GM21447 (cell line): ENCODE measurements at regions not wholly inside any gene's neighbourhood (a gene's known extent, or its start where the extent isn't known, plus 50 kb on each side); places are given as distances from the start of the nearest gene placed in this dataset.
"Not testable (repeated sequence)": the region's sequence is repeated elsewhere in the genome, so short reads cannot be mapped to it uniquely, and the experiment has no call there.

Source experiments
- ATAC-seq: cut with Tn5 transposase; IDR thresholded peaks from one replicate; pipeline ENCODE4 v1.9.1; 2021; ENCODE audit not compliant: unreplicated experiment

DNA sequence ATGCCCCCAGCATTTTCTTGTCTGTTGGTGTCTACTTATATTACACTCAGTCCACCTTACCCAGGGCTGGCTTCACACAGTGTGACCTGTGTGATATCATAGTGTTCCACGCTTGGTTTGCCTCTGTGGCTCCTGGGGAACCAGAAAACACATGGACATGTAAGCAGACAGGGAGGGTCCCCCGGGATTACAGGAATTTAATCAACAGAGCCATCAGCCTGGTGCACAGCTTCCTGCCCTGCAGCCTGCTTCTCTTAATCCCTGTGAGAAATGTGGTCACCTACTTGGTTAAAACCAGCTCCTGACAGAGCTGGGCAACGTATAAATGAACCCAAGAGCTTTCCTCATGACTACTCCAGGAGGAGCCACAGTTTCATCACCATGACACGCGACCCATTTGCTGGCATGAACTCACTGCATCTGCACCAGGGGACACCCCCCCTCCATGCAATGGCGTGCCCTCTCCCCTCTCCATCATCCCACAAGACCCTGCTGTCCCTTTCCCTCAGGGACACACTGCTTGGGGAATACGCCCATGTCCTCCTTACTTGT lies 152.1 kb downstream of the UQCRFS1 start:
- ATAC-seq, result no peak

DNA sequence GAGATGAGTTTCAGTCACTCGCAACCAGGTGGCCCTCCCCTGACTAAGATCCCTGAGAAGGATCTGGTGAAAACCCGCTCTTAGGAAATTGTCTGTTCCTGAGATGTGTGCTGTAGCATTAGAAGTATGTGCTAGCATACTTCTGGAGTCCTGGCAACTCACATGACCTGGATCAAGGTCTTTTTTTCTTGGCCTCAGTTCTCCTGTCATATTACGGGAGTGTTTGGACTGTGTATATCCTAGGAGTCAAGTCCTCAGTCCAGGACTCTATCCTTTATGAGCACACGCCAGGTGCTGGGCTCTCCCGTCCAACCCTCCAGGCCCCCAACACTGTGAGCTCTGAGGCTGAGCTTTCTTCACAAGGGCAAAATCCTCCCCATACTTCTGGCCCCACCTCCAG lies 156.4 kb downstream of the UQCRFS1 start:
- no peak for ATAC-seq

DNA sequence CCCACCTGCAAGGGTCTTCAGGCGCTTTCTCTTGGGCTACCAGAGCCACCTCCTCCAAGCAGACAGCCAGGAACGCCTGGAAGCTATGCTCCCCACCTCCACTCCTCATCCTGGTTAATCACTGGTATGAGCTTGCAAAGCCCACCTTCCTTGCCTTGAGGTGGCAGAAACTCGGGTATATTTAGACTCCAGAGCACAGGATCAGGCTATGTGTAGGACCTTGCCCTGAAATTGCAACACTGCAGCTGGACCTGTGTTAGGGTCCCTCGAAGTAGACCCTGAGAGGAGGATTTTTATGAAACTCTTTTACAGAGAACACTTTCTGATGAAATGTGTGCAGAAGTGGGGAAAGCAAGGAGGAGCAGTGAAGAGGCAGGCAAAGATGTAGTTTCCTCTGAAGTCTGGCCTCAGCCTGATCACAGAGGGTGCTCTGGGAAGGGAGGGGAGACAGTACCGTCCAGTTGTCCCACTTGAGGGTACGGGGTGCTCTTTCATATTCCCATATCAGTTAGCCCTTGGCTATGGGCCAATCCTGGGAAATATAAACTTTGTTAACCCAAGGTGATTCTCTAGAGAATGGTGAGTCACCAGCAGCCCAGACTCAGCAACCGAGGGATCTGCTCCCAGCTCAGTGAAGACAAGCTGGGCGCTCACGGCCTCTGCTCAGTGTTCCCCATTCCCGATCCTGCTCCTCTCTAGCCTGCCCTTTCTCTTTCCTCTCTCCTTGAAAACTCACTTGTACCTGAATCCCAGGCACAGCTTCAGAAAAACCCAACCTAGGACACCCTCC lies 157.9 kb downstream of the UQCRFS1 start:
- no peak for ATAC-seq

DNA sequence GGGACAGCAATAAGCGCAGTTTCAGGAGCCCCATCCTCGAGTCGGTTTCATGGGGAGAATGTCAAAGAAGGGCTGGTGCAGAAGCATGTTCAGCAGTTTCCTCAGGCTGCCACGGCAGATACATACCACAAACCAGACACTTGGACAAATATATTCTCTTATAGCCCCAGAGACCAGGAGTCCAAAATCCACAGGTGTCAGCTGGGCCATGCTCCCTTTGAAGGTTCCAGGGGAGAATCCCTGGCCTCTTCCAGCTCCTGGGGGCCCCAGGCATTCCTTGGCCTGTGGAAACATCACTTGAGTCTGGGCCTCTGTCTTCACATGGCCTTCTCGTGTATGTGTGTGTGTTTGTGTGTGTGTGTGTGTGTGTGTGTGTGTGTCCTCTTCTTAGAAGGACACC lies 164.1 kb downstream of the UQCRFS1 start:
- no peak for ATAC-seq

DNA sequence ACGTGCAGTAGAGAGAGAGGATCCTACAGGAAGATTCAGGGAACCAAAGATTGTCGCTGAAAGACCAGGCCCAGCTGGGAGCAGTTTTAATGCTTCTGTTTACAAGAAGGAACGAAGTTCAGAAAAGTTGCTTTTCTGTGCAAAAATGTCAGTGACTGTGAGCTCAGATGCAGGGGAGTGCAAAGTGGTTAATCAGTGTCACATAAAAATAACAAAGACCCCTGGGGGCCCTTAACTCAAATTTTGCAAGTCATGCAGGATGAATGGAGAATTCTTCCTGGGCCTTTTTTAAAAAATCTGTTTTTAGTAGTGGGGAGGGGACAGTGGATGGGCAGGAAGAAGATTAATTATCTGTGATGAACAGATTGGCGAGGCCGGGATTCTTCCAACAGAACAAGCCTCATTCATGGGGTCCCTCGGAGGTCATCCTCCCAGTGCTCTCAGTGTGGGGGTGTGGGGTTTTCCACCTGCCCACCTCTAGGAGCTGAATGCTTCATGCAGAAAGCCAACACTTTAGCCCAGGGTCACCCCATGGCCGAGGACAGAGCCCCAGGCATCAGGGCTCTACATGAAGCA lies 167.2 kb downstream of the UQCRFS1 start:
- no peak for ATAC-seq

DNA sequence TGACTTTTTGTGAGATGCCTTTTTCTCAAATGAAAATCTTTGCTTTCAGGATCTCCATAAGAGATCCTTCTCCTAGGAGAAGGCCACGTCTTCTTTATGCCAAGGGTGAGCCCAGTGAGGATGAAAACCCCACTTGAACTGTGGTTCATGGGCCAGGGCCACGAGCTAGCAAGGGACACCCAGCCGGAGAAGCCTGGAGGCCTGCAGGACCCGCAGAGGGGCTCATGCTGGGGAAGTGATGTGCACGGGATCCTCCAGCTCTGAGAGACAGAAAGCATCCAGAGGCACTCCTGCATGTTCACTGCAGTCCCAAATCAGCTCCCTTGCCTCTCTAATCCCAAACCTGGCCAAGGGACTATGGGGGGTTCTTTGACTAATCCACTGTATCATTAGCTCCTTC lies 168.9 kb downstream of the UQCRFS1 start:
- ATAC-seq, result no peak

DNA sequence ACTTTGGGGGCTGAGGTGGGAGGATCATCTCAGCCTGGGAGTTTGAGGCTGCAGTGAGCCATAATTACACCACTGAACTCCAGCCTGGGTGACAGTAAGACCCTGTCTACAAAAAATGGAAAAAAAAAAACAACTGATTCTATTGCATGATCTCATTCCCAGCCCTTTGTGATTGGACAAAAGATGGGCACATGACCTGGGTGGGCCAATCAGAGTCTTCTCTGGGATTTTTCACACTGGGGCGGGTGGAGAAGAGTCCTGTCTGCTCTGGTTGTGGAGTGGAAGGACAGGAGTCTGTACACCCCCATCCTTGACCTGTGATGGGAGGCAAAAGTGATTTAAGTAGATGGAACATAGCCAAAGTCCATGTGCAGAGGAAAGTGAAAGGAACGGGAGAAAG lies 170.5 kb downstream of the UQCRFS1 start:
- ATAC-seq, result no peak

DNA sequence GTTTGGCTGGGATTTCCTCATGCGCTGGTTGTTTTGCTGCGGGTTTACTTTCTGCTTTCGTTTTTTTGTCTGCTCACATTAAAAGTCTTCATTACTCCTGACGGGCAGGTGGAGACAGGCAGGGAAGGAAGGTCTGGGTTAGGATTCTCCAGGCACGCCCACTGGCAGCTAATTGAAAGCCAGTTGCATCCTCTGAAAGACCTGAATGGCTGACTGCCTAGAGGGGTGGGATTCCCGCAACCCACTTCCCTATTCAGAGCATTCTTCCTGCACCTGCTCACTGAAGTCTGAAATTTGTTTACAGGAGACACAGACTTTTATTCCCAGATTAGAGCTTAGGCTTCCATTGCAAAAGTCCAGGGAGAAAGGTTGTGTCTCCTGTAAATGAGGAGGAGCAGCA lies 172.0 kb downstream of the UQCRFS1 start:
- ATAC-seq, result no peak

DNA sequence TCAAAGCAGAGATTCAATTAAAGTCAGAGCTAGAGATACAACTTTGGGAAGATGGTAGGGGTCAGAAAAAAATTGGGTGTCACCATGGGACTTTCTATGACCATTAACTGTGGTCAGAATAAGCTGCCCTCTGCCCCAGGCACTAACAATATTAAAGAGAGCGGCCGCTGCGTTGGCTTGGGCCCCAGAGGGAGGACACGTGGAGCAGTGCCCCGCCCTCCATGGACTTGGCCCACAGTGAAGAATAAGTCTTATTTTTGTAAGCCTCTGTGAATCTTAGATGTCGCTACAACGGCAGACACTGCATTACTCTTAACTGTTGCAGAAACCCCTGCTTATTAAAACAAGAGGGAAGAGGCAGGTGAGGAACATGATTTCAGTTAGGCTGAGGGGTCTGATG lies 172.7 kb downstream of the UQCRFS1 start:
- no peak for ATAC-seq

DNA sequence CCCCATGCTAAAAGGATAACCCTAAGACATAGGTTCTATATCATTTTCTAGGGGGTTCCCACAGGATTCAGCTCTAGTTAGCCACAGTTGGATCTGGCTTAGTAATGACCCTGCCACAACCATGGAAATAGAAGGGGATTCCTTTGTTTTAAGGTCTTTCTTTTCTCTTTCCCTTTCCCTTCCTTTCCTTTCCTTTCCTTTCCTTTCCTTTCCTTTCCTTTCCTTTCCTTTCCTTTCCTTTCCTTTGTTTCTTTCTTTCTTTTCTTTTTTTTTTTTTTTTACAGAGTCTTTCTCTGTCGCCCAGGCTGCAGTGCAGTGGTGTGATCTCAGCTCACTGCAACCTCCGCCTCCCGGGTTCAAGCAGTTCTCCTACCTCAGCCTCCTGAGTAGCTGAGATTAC lies 173.9 kb downstream of the UQCRFS1 start:
- not testable (repeated sequence) for ATAC-seq

DNA sequence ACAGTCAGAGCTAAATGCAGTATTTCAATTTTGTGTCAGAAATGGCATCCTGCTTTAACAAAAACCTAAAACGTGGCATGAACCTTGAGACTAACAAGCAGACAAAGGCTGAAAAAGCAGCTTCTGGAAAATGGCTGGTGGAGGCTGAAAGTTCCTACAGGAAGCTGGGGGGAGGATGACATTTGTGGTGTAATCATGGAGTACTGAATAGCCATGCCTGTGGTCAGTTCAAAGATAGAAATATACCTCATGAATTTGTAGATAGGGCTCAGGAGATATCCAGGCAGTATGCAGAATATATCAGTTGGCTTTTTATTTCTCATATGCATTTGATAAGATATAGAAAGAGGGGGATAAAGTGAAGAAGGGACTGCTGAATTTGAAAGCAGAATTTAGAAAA lies 181.7 kb downstream of the UQCRFS1 start:
- no peak for ATAC-seq

DNA sequence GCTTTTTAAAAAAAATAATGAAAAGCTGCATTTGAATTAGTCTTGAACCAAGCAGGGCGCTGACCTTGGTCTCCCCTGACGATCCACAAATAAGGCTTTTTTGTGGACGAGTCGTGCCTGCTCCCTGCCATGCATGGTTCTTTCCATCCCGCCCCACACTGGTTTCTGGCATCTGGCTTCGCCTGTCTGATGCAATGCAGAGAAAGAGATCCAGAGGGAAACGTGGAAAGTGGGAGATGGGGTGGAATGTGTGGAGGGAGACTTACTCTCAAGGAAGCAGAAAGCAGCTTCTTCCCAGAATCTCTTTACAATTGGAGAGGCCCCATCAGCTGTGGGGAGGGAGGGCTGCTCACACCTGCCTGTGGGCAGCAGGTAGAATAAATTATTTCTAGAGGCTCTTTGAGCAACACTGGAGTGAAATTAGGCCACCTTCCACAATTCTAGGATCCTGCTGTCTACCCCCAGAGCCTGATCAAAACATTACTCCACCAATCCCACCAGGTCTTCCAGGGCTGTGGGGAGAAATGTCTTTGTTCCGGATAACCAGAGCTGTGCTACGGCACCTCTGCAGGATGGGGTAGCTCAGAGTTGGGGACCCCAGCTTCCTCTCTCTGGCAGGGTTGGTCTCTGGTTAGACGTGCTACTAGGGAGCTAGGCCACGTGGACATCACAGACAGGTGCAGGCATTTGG lies 183.5 kb downstream of the UQCRFS1 start:
- no peak for ATAC-seq

DNA sequence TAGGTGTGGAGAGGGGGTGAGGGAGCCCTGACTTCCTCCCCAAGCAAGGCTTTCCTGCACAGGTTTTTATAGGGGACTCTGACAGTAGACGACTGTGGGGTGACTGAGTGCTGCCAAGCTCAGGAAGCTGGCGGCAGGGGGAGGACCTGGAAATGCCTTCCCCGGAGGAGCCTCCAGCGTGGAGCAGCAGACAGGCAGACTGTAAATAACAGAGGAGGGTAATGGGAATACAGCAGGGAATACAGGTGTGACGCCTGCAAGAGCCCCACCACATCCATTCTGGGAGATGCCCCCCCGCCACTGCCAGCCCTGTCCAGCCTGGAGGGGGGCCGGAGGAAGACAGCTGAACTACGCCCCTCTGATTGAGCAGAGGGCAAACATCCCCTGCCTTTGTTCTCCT lies 190.4 kb downstream of the UQCRFS1 start:
- ATAC-seq, result no peak

DNA sequence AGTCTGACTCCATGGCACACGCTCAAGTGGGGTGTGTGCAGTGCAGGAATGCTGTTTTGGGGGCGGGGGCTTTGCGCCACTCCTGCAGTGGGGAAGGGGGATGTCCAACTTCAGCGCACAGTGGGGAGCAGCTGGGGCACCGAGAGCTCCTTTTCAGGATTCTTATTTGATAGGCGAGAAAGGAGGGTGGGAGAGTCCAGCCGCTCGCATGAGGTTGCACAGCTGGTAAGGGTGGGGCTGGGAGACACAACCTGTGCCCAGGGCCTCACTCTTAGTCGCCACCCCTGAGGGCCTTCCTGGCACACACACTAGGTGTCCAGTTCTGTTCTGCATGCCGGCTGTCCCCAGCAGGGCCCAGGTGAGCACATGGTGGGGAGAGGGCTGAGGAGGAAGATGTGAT lies 190.8 kb downstream of the UQCRFS1 start:
- ATAC-seq, result no peak

DNA sequence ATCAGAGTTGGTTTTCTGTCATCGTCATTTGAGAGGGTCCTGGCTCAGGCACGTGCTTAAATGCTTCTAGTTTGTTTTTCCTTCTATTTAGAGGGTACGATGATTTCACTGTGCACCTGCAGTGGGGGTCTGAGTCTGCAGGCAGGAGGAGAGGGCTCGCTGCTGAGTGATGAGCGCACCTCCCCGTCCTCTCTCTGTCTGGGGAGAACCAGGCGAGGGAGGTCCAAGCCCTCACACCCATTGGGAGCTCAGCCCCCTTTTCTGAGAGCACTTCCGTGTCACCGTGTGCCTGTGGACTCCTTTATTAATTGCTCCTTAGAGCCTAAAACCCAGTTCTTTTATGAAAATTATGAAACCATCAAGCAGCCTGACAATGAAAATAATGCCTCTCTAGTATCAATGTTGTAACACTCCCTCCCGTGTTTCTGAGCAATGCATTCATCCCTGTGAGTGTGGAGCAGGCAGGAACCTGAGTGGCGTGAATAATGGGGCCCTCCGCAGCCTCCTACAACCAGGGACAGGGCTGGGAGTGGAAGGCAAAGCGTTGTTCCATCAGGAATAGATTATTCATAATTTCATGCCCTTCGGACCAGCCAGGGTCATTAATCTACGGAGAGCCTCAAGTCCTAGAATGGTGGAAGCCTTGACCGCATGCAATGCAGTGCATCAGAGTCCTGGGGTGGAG lies 191.6 kb downstream of the UQCRFS1 start:
- no peak for ATAC-seq

DNA sequence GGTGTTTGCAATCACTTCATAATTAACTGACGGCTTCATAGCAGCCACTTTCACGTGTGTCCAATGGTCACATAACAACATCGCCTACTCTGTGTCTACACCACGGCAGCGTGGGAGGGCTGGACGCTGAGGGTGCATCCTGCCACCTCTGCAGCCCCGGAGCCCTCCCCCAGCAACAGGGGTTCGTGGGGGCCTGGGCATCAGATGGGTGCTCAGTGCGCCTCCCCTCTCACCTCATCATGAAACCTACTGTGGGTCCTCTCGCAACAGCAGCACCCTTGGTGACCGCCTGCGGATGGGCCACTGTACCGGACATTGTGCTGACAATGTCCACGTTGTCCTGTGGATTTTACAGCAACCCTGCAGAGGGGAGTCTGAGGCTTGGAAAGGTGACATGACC lies 193.5 kb downstream of the UQCRFS1 start:
- ATAC-seq, result no peak

DNA sequence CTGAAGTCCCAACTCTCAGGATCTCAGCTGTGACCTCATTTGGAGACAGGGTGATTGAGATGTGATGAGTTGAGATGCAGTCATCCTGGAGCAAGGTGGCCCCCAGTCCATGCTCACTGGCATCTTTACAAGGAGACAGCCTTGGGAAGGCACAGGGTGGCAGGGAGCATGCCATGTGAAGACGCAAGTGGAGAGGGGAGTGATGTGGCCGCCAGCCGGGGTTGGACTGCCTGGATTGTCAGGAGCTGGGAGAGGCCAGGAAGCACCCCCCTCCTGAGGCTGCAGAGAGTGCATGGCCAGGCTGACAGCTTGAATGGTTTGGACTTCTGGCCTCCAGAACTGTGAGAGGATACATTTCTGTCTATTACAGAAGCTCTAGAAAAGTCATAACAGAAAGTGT lies 194.4 kb downstream of the UQCRFS1 start:
- no peak for ATAC-seq

DNA sequence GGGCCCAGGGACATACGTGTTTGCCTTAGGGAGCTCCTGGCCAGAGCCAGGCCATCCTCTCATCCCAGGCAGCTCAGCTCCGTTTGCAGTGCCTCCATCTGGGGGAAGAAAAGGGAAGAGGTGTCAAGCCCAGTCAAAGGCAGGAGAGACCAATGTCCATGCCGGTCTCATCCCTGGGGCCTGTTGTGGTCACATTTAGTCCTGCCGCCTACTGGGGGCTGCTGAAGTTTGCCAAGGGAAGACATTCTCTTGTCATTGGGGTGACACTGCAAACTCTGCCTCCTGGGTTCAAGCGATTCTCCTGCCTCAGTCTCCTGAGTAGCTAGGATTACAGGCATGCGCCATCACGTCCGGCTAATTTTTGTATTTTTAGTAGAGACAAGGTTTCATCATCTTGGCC lies 195.2 kb downstream of the UQCRFS1 start:
- ATAC-seq, result no peak

DNA sequence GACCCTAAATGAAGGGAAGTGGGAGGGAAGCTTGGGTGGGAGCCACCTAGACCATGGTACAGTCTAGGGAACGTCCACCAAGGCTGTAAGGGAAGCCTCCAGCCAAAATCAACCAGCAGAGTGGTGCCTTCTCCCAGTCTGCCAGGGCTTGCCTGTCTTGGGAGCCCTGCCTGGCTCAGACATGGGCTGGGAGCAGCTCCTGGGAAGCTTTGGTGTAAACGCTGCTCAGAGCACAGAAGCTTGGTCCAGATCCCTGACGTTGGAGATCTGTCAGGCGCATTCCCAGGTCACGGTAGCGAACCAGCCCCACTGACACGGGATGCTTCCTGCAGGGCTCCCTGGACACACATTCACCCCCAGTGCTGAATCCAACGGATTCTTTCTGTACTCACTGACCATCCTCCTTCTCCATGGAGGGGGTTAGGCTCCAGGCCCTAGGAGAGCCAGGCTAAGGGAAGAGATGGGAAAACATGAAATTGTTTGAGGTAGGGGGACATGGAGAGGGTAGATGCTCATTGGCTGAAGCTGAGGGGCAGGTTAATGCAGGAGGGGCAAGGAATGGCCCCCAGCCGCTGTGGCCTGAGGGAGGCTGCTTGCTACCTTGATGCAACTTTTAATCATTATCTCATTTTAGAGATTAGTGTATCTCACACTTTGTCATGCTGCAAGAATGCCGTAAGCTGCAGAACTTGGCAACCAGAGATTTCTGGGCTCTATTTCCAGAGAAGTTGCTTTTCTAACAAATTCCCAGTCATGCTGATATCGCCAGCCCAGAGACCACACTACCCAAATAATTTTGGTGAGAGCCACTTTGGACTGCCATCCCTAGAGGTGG lies 195.8 kb downstream of the UQCRFS1 start:
- ATAC-seq, result no peak

DNA sequence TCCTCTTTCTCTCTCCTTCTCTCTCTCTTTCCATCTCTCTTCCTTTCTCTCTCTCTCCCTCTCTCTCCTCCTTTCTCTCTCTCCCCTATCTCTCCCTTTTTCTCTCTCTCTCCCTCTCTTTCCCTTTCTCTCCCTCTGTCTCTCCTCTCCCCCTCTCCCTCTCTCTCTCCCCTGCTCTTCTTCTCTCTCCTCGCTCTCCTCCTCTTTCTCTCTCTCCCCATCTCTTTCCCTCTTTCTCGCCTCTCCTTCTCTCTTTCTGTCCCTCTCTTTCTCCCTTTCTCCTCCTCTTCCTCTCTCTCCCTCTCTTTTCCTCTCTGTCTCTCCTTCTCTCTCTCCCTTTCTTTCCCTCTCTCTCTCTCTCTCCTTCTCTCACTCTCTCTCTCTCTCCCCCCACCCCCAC lies 196.6 kb downstream of the UQCRFS1 start:
- no peak for ATAC-seq

DNA sequence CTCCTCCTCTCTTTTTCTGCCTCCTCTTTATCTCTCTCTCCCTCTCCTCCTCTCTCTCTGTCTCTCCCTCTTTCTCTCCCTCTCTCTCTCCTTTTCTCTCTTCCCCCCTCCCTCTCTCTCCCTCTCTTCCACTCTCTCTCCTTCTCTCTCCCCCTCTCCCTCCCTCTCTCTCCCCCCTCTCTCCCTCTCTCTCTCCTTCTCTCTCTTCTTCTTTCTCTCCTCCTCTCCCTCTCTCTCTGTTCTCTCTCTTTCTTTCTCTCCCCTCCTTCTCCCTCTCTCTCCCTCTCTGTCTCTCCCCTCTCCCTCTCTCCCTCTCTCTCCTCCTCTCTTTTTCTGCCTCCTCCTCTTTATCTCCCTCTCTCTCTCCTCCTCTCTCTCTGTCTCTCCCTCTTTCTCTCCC lies 197.4 kb downstream of the UQCRFS1 start:
- ATAC-seq, result no peak
